ENCODE measurements at regions not wholly inside any gene's neighbourhood (a gene's known extent, or its start where the extent isn't known, plus 50 kb on each side); places are given as distances from the start of the nearest gene placed in this dataset.

GRCh38 chr9:12054235-12054634, 639.0 kb upstream of the TYRP1 start:
- TF ChIP-seq CTCF (IDR thresholded peaks at IDR 0.05; ENCODE audit: extremely low read depth, insufficient read depth, missing control alignments) = no peak
- in situ Hi-C loops (cut with MboI; ENCODE audit: low pct_unique_long_range_greater_than_20kb, low sequenced_read_pairs, unreplicated experiment) = no loop called here
- DNase-seq (ENCODE audit: low spot score) = no peak

- no peak for TF ChIP-seq CTCF (IDR thresholded peaks at IDR 0.05; ENCODE audit: extremely low read depth, insufficient read depth, missing control alignments)
- DNase-seq (ENCODE audit: low spot score) = no peak
- in situ Hi-C loops (cut with MboI; ENCODE audit: low pct_unique_long_range_greater_than_20kb, low sequenced_read_pairs, unreplicated experiment) = no loop called here
Measured at GRCh38 chr9:12056874-12057273, 636.3 kb upstream of the TYRP1 start.

GRCh38 chr9:12060067-12060466, 633.1 kb upstream of the TYRP1 start:
- in situ Hi-C loops (cut with MboI; ENCODE audit: low pct_unique_long_range_greater_than_20kb, low sequenced_read_pairs, unreplicated experiment) = no loop called here
- DNase-seq (ENCODE audit: low spot score) = no peak

GRCh38 chr9:12060811-12061210, 632.4 kb upstream of the TYRP1 start:
- TF ChIP-seq CTCF (IDR thresholded peaks at IDR 0.05; ENCODE audit: extremely low read depth, insufficient read depth, missing control alignments) = no peak
- no peak for DNase-seq (ENCODE audit: low spot score)
- in situ Hi-C loops (cut with MboI; ENCODE audit: low pct_unique_long_range_greater_than_20kb, low sequenced_read_pairs, unreplicated experiment) = no loop called here

More at GRCh38 chr9:12060067-12060466, 633.1 kb upstream of the TYRP1 start:
- no peak for TF ChIP-seq CTCF (IDR thresholded peaks at IDR 0.05; ENCODE audit: extremely low read depth, insufficient read depth, missing control alignments)

- in situ Hi-C loops (cut with MboI; ENCODE audit: low pct_unique_long_range_greater_than_20kb, low sequenced_read_pairs, unreplicated experiment) = no loop called here
- DNase-seq (ENCODE audit: low spot score) = no peak
- TF ChIP-seq CTCF (IDR thresholded peaks at IDR 0.05; ENCODE audit: extremely low read depth, insufficient read depth, missing control alignments) = no peak
Measured at GRCh38 chr9:12065050-12065449, 628.1 kb upstream of the TYRP1 start.

GRCh38 chr9:12065686-12066085, 627.5 kb upstream of the TYRP1 start:
- no peak for TF ChIP-seq CTCF (IDR thresholded peaks at IDR 0.05; ENCODE audit: extremely low read depth, insufficient read depth, missing control alignments)
- no peak for DNase-seq (ENCODE audit: low spot score)
- in situ Hi-C loops (cut with MboI; ENCODE audit: low pct_unique_long_range_greater_than_20kb, low sequenced_read_pairs, unreplicated experiment) = no loop called here

Measured in GM13977 (cell line).